GM18951 (cell line): ENCODE measurements at regions not wholly inside any gene's neighbourhood (a gene's known extent, or its start where the extent isn't known, plus 50 kb on each side); places are given as distances from the start of the nearest gene placed in this dataset.

ENCODE experiments used
- POLR2A ChIP-seq: IDR thresholded peaks from 4 replicates; pipeline ENCODE4 v1.6.1; 2011; ENCODE audit warnings: mild to moderate bottlenecking; ENCODE audit not compliant: insufficient read length, insufficient read depth; ENCODE audit errors: extremely low read depth
- in situ Hi-C: fragments of 300-500 bp; cut with MboI; formaldehyde crosslinking; loops from one replicate; pipeline ENCODE4 v1.12.0; 2022; ENCODE audit warnings: low sequenced_read_pairs, mixed read lengths, inconsistent platforms; ENCODE audit not compliant: unreplicated experiment

- no peak for TF ChIP-seq POLR2A
- in situ Hi-C loops, result no loop called here
Observed at GRCh38 chr6:15048367-15048766, 197.5 kb upstream of the JARID2 start.

- TF ChIP-seq POLR2A, result no peak
- in situ Hi-C loops, result no loop called here
Observed at GRCh38 chr6:15058200-15059061, 187.4 kb upstream of the JARID2 start.

- no peak for TF ChIP-seq POLR2A
- in situ Hi-C loops, result no loop called here
Observed at GRCh38 chr6:15061180-15061641, 184.7 kb upstream of the JARID2 start.

GRCh38 chr6:15061908-15062515 lies 183.9 kb upstream of the JARID2 start:
- no peak for TF ChIP-seq POLR2A
- in situ Hi-C loops, result no loop called here

- in situ Hi-C loops, result no loop called here
- no peak for TF ChIP-seq POLR2A
Observed at GRCh38 chr6:15062516-15063252, 183.2 kb upstream of the JARID2 start.

GRCh38 chr6:15063253-15063853 lies 182.5 kb upstream of the JARID2 start:
- in situ Hi-C loops, result no loop called here
- no peak for TF ChIP-seq POLR2A

GRCh38 chr6:15065261-15065989 lies 180.4 kb upstream of the JARID2 start:
- TF ChIP-seq POLR2A, result no peak
- in situ Hi-C loops, result no loop called here

- in situ Hi-C loops, result no loop called here
- TF ChIP-seq POLR2A, result no peak
Observed at GRCh38 chr6:15066089-15066758, 179.6 kb upstream of the JARID2 start.

- no peak for TF ChIP-seq POLR2A
- in situ Hi-C loops, result no loop called here
Observed at GRCh38 chr6:15073344-15073789, 172.5 kb upstream of the JARID2 start.

GRCh38 chr6:15073883-15074465 lies 171.9 kb upstream of the JARID2 start:
- TF ChIP-seq POLR2A, result no peak
- in situ Hi-C loops, result no loop called here

- no peak for TF ChIP-seq POLR2A
- in situ Hi-C loops, result no loop called here
Observed at GRCh38 chr6:15074806-15075205, 171.1 kb upstream of the JARID2 start.

GRCh38 chr6:15076565-15076964 lies 169.3 kb upstream of the JARID2 start:
- in situ Hi-C loops, result no loop called here
- no peak for TF ChIP-seq POLR2A

GRCh38 chr6:15077006-15077405 lies 168.9 kb upstream of the JARID2 start:
- TF ChIP-seq POLR2A, result no peak

More at GRCh38 chr6:15077006-15077405, 168.9 kb upstream of the JARID2 start:
- in situ Hi-C loops, result no loop called here
